Vagina (tissue), 2 donors: ENCODE measurements at regions not wholly inside any gene's neighbourhood (a gene's known extent, or its start where the extent isn't known, plus 50 kb on each side); places are given as distances from the start of the nearest gene placed in this dataset.

Source experiments
- DNase-seq, 2 donors: peaks; one replicate each; pipeline ENCODE4 v3.0.0-alpha.2; 2017; ENCODE audit errors: extremely low spot score in 2 of 2
- H3K27ac ChIP-seq: fragments of 200-600 bp; sonication (generic); one replicate; pipeline ENCODE4 v1.5.1; 2019
- H3K27me3 ChIP-seq: fragments of 200-600 bp; sonication (generic); one replicate; pipeline ENCODE4 v1.5.1; 2019
- H3K36me3 ChIP-seq, 2 donors: fragments of 200-600 bp; sonication (generic); one replicate each; pipeline ENCODE4 v1.5.1; 2017 to 2019
- H3K4me1 ChIP-seq: fragments of 200-600 bp; sonication (generic); one replicate; pipeline ENCODE4 v1.5.1; 2019
- H3K4me3 ChIP-seq, 2 donors: fragments of 200-600 bp; sonication (generic); 1 replicate in 1 of 2; 2 replicates in 1 of 2; pipeline ENCODE4 v1.5.1; 2016 to 2019
- H3K9me3 ChIP-seq: fragments of 200-600 bp; sonication (generic); one replicate; pipeline ENCODE4 v1.5.1; 2019
- CTCF ChIP-seq, 3 experiments: fragments of 450-650 bp in 2 of 3; fragments of 200-600 bp in 1 of 3; sonication (generic) in 1 of 3; IDR thresholded peaks; one replicate each; pipeline ENCODE4 v1.5.1; 2017 to 2019; ENCODE audit warnings: antibody characterized with exemption in 3 of 3, mild to moderate bottlenecking in 2 of 3, moderate library complexity in 2 of 3
- POLR2A ChIP-seq, 2 donors: fragments of 450-650 bp; IDR thresholded peaks; one replicate each; pipeline ENCODE4 v1.6.1; 2017; ENCODE audit warnings: antibody characterized with exemption in 2 of 2, mild to moderate bottlenecking in 2 of 2, moderate library complexity in 2 of 2
- POLR2AphosphoS5 ChIP-seq, 2 donors: sonication (generic); formaldehyde crosslinking; IDR thresholded peaks; one replicate each; pipeline ENCODE4 v1.9.0; 2017; ENCODE audit warnings: antibody characterized with exemption in 2 of 2, mild to moderate bottlenecking in 2 of 2, low read depth in 1 of 2; ENCODE audit not compliant: insufficient read depth in 1 of 2
- intact Hi-C: fragments of 100-400 bp; cut with DNase I; formaldehyde crosslinking; loops from one replicate; pipeline ENCODE4 v1.15.1; 2023

DNA sequence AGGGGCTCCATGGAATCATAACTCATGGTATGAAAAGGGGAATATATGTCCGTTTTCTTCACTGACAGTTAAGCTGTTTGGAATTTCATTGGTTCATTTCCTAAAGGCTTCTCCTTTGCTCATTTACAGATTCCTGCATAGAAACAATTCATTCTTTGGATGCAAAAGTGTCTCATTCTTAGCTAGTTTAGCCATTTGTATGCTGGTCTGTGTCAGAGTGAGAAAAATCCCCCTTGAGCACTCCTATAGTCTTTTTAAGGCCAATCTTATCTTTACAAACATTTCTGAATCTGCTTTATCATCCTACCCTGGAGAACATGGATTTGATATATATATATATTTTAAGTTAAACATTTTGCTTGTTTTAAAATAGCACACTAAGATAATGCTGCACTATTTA lies 1260.9 kb upstream of the NRXN1 start:
- Histone ChIP-seq H3K27ac (no peak overlapping the region), H3K9me3 (no peaks in the 10 kb centered on the region), H3K36me3 (no peaks in the 10 kb centered on the region), H3K4me1 (no peaks in the 10 kb centered on the region), H3K27me3 (no peaks in the 10 kb centered on the region), H3K4me3 (no peak overlapping the region)
- no peak for DNase-seq
- TF ChIP-seq POLR2AphosphoS5 (IDR thresholded peaks at IDR 0.05; ENCODE audit: insufficient read depth in 1 of 2, low read depth in 1 of 2) (no peak), CTCF (IDR thresholded peaks at IDR 0.05) (no peak), POLR2A (IDR thresholded peaks at IDR 0.05) (no peak)
- intact Hi-C loops: no loop called here

GRCh38 chr2:52289741-52290140 lies 1257.8 kb upstream of the NRXN1 start:
- no peak overlapping the region for H3K27ac ChIP-seq
- H3K36me3 ChIP-seq: no peaks in the 10 kb centered on the region
- intact Hi-C loops: no loop called here
- TF ChIP-seq CTCF (IDR thresholded peaks at IDR 0.05): no peak
- no peak for TF ChIP-seq POLR2AphosphoS5 (IDR thresholded peaks at IDR 0.05; ENCODE audit: insufficient read depth in 1 of 2, low read depth in 1 of 2)
- TF ChIP-seq POLR2A (IDR thresholded peaks at IDR 0.05): no peak
- no peaks in the 10 kb centered on the region for H3K27me3 ChIP-seq
- no peaks in the 10 kb centered on the region for H3K9me3 ChIP-seq
- no peak overlapping the region for H3K4me3 ChIP-seq
- H3K4me1 ChIP-seq: no peaks in the 10 kb centered on the region
- DNase-seq: no peak

DNA sequence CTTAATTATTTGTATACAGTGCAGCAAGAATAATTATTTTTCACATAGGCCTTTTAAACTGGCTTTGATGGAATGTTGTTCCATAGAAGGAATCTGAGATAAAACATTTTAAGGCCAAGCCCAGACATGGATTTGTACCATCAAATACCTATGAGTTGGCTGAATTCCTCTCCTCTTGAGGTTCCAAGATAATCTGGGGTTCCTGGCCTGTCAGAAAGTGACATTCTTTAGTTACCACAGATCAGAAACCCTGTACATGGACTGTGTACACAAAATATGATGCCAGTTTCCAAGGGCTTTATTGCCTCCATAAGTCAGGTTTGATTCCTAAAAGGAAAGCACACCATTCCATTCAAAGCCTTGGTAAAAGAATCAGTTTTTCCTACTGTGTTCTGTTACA lies 1256.7 kb upstream of the NRXN1 start:
- no peaks in the 10 kb centered on the region for H3K36me3 ChIP-seq
- DNase-seq: no peak
- intact Hi-C loops: no loop called here
- H3K4me1 ChIP-seq: no peaks in the 10 kb centered on the region
- no peaks in the 10 kb centered on the region for H3K27me3 ChIP-seq
- H3K9me3 ChIP-seq: no peaks in the 10 kb centered on the region
- no peak overlapping the region for H3K27ac ChIP-seq
- H3K4me3 ChIP-seq: no peak overlapping the region
- TF ChIP-seq CTCF (IDR thresholded peaks at IDR 0.05): no peak
- no peak for TF ChIP-seq POLR2A (IDR thresholded peaks at IDR 0.05)
- no peak for TF ChIP-seq POLR2AphosphoS5 (IDR thresholded peaks at IDR 0.05; ENCODE audit: insufficient read depth in 1 of 2, low read depth in 1 of 2)

GRCh38 chr2:52269696-52270485 lies 1238.0 kb upstream of the NRXN1 start:
- H3K36me3 ChIP-seq: no peaks in the 10 kb centered on the region
- DNase-seq: no peak
- H3K27ac ChIP-seq: no peak overlapping the region
- H3K27me3 ChIP-seq: no peaks in the 10 kb centered on the region
- no peak overlapping the region for H3K4me3 ChIP-seq
- no peaks in the 10 kb centered on the region for H3K4me1 ChIP-seq
- intact Hi-C loops: no loop called here
- TF ChIP-seq POLR2AphosphoS5 (IDR thresholded peaks at IDR 0.05; ENCODE audit: insufficient read depth in 1 of 2, low read depth in 1 of 2) (no peak), POLR2A (IDR thresholded peaks at IDR 0.05) (no peak), CTCF (IDR thresholded peaks at IDR 0.05) (no peak)
- H3K9me3 ChIP-seq: no peaks in the 10 kb centered on the region

DNA sequence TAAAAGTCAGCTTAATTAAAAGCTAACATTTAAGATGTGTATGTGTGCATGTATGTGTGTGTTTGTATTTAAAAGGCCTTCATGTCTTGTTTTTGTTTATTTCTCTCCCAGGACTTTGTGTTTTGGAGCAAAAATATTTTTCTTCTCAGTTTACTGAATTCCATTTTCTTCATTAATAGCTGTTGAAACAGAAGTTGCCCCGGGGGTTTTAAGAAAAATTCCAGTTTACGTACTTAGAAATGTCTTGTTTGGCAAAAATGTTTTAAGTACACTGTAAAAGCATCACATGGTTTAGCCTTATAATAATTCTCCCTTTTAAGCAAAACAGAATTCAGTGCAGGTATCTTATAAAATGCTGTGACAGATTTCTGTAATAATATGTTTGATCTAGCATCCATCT lies 1233.0 kb upstream of the NRXN1 start:
- Histone ChIP-seq H3K27ac (no peak overlapping the region), H3K4me1 (no peaks in the 10 kb centered on the region), H3K4me3 (no peak overlapping the region), H3K9me3 (no peaks in the 10 kb centered on the region), H3K27me3 (no peaks in the 10 kb centered on the region), H3K36me3 (no peaks in the 10 kb centered on the region)
- TF ChIP-seq POLR2AphosphoS5 (IDR thresholded peaks at IDR 0.05; ENCODE audit: insufficient read depth in 1 of 2, low read depth in 1 of 2) (no peak), CTCF (IDR thresholded peaks at IDR 0.05) (no peak), POLR2A (IDR thresholded peaks at IDR 0.05) (no peak)
- intact Hi-C loops: no loop called here
- DNase-seq: no peak
